ENCODE measurements at regions not wholly inside any gene's neighbourhood (a gene's known extent, or its start where the extent isn't known, plus 50 kb on each side); places are given as distances from the start of the nearest gene placed in this dataset.

GRCh38 chr9:65459756-65460320, 174.8 kb upstream of the FOXD4L5 start (continued):
- TF ChIP-seq ZNF462 (CRISPR knock-in tag; IDR thresholded peaks at IDR 0.05): no peak

- Mint-ChIP-seq H3K27me3 (ENCODE audit: insufficient read depth, low read depth, poor library complexity) (peaks cover 9% of the 10 kb centered on the region), H3K4me3 (no peak overlapping the region), H3K27ac (no peak overlapping the region), H3K9me3 (peaks cover 92% of the 10 kb centered on the region), H3K36me3 (ENCODE audit: low read depth) (peaks cover 40% of the 10 kb centered on the region), H3K4me1 (no peaks in the 10 kb centered on the region)
- Histone ChIP-seq H3K4me3 (no peak overlapping the region), H3K4me2 (no peak overlapping the region), H3K36me3 (ENCODE audit: insufficient read depth) (no peaks in the 10 kb centered on the region), H4K20me1 (replicated peaks; ENCODE audit: insufficient read depth) (no peaks in the 10 kb centered on the region), H3K4me1 (ENCODE audit: insufficient read depth) (no peaks in the 10 kb centered on the region), H2AFZ (no peak overlapping the region), H3K27ac (ENCODE audit: low read depth) (no peak overlapping the region), H3K9me2 (ENCODE audit: insufficient read depth) (no peaks in the 10 kb centered on the region), H3K27me3 (ENCODE audit: insufficient read depth) (no peaks in the 10 kb centered on the region), H3F3A (replicated peaks; ENCODE audit: low read depth) (peaks cover 5% of the 10 kb centered on the region; the same call in 1 of the 2 replicates), H3K79me2 (replicated peaks; ENCODE audit: insufficient read depth) (no peaks in the 10 kb centered on the region)
- ATAC-seq: no peak
- no peak for DNase-seq (ENCODE audit: low spot score)
- TF ChIP-seq REST (IDR thresholded peaks at IDR 0.05; ENCODE audit: unreplicated experiment): no peak
- TF ChIP-seq CREB1 (CRISPR knock-in tag; IDR thresholded peaks at IDR 0.05; ENCODE audit: low read depth): no peak
- no peak for TF ChIP-seq JUNB (IDR thresholded peaks at IDR 0.05; ENCODE audit: unreplicated experiment)
- no peak for TF ChIP-seq EZH2 (IDR thresholded peaks at IDR 0.05; ENCODE audit: low read depth, unreplicated experiment)
- no peak for TF ChIP-seq ZNF331 (CRISPR knock-in tag; IDR thresholded peaks at IDR 0.05; ENCODE audit: low read depth)
- no peak for TF ChIP-seq EZH2phosphoT487 (IDR thresholded peaks at IDR 0.05; ENCODE audit: unreplicated experiment)
- no peak for TF ChIP-seq ETS1 (IDR thresholded peaks at IDR 0.05)
- TF ChIP-seq STAT1 (IDR thresholded peaks at IDR 0.05; ENCODE audit: unreplicated experiment): no peak
- TF ChIP-seq ZNF114 (CRISPR knock-in tag; IDR thresholded peaks at IDR 0.05): no peak
- no peak for TF ChIP-seq POLR2AphosphoS5 (IDR thresholded peaks at IDR 0.05; ENCODE audit: low read depth)
- no peak for TF ChIP-seq NANOG (IDR thresholded peaks at IDR 0.05; ENCODE audit: borderline replicate concordance)
Observed at GRCh38 chr9:65458992-65459391, 174.0 kb upstream of the FOXD4L5 start.

Data from GM23338 (cell line).